Activated naive CD8-positive, alpha-beta T cell (primary cell): ENCODE measurements at regions not wholly inside any gene's neighbourhood (a gene's known extent, or its start where the extent isn't known, plus 50 kb on each side); places are given as distances from the start of the nearest gene placed in this dataset.

Experiments used
- H3K27ac Mint-ChIP-seq: one replicate; pipeline ENCODE4 v1.8.0; 2021; ENCODE audit warnings: mixed read lengths
- H3K27me3 Mint-ChIP-seq: one replicate; pipeline ENCODE4 v1.8.0; 2021; ENCODE audit warnings: mixed read lengths
- H3K36me3 Mint-ChIP-seq: one replicate; pipeline ENCODE4 v1.8.0; 2021; ENCODE audit warnings: mixed read lengths
- H3K4me1 Mint-ChIP-seq: one replicate; pipeline ENCODE4 v1.8.0; 2021; ENCODE audit warnings: low read depth, mixed read lengths
- H3K4me3 Mint-ChIP-seq: one replicate; pipeline ENCODE4 v1.8.0; 2021; ENCODE audit warnings: mild to moderate bottlenecking, mixed read lengths
- H3K9me3 Mint-ChIP-seq: one replicate; pipeline ENCODE4 v1.8.0; 2021; ENCODE audit warnings: low read depth, mixed read lengths

DNA sequence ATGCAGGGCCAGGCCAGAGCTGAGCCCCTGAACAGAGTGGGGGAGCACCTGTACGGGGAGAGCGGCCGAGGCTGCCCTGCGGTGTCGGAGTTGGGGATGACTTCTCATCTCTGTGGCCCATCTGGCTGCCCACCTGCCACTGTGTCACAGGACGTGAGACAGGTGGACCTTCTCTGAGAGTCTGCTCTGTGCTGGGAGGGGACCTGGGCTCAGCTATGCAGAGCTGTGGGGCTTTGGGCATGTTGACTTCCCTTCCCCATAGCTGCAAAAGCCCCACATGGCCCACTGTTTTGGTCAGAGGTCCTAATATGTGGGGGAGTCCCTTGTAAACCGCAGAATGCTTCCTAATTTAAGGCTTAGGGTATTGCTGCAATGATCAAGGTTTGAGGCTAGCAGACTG is 68.0 kb upstream of the TRPM1 start:
- Mint-ChIP-seq H3K27me3 (no peaks in the 10 kb centered on the region), H3K4me3 (no peak overlapping the region), H3K27ac (no peak overlapping the region), H3K9me3 (no peaks in the 10 kb centered on the region), H3K36me3 (no peaks in the 10 kb centered on the region), H3K4me1 (peaks cover 2% of the 10 kb centered on the region)

DNA sequence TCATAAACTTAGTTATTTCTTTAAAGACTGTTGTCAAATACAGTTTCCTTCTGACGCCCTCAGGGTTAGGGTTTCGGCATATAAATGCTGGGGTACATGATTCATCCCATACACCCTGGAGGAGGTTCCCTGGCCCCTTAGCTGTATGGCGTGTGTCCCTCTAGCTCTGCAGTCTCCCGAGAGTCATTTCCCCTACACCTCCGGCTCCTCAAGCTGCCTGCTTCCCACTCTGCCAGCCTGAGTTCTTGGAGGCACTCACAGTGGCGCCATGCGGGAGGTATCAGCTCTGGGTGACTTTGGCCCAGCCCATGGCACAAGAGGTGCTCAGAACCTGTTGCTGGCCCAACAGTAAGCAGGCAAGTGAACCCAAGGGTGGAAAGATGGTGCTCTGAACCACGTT is 70.2 kb upstream of the TRPM1 start:
- H3K9me3 Mint-ChIP-seq = no peaks in the 10 kb centered on the region
- H3K27ac Mint-ChIP-seq = no peak overlapping the region
- no peaks in the 10 kb centered on the region for H3K36me3 Mint-ChIP-seq
- peaks cover 2% of the 10 kb centered on the region for H3K4me1 Mint-ChIP-seq
- H3K27me3 Mint-ChIP-seq = no peaks in the 10 kb centered on the region
- H3K4me3 Mint-ChIP-seq = no peak overlapping the region

DNA sequence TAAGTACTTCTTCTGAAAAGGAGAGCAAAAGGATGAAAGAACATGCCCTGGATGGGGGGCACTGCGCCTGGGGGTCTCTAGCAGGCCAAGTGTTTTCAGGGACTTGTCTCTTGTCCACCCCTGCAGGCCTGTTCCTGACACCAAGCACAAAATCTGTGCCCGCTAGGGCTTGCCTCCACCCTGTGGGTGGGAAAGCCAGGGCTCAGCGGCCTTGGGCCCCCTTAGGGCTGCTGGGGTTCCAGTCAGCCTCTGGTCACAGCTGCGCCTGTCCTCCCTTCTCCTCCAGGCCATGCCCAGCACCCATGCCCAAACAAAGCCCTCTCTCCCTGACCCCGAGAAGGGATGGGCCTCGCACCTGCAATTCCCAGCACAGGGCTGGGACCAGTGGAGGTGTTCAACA is 71.1 kb upstream of the TRPM1 start:
- Mint-ChIP-seq H3K36me3 (no peaks in the 10 kb centered on the region), H3K4me1 (no peaks in the 10 kb centered on the region), H3K27ac (no peak overlapping the region), H3K4me3 (no peak overlapping the region), H3K9me3 (no peaks in the 10 kb centered on the region), H3K27me3 (no peaks in the 10 kb centered on the region)

DNA sequence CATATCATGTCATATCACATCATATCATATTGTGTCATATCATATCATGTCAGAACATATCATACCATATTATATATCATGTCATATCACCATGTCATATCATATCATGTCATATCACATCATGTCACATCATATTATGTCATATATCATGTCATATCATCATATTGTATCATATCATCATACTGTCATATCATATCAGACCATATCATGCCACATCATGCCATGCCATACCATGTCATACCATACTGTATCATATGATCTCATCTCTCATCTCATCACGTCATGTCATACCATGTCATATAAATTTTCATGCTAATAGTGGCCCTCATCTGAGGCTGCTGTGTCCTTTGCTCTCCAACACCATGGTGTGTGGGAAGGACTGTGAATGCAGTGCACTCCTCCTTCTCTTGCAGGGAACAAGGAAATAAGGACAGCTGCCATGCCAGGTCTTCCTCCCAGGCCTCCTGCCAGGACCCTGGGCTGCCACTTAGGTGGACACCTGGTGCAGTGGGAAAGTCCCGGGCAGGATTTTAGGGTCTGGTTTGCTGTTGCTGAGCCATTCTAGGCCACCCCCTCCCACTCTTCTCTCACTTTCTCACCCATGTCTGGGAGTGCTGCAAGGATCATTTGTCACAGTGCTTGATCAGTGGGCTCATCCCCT is 72.4 kb upstream of the TRPM1 start:
- H3K27me3 Mint-ChIP-seq = no peaks in the 10 kb centered on the region
- H3K4me3 Mint-ChIP-seq = no peak overlapping the region
- H3K36me3 Mint-ChIP-seq = no peaks in the 10 kb centered on the region
- peaks cover 8% of the 10 kb centered on the region for H3K4me1 Mint-ChIP-seq
- H3K9me3 Mint-ChIP-seq = no peaks in the 10 kb centered on the region
- H3K27ac Mint-ChIP-seq = no peak overlapping the region

DNA sequence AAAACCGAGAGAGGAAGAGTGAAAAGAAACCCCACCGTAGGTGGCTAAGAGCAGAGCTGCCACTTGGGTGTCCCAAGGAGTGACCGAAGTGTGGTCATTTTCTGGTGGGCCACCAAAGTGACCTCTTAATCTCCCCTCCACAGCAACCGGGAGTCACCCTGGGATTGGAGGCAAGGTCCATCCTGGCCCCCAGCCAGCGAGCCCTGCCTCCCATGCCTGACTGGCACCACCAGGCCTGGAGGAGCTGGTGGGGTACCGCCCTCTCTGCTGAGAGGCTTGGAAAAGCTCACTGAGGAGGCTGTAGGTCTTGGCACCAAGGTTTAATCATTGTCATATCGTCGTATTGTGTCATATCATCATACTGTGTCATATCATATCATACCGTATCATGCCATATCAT is 74.0 kb upstream of the TRPM1 start:
- H3K27me3 Mint-ChIP-seq = no peaks in the 10 kb centered on the region
- no peak overlapping the region for H3K4me3 Mint-ChIP-seq
- H3K27ac Mint-ChIP-seq = no peak overlapping the region
- H3K9me3 Mint-ChIP-seq = no peaks in the 10 kb centered on the region
- peaks cover 18% of the 10 kb centered on the region for H3K4me1 Mint-ChIP-seq
- H3K36me3 Mint-ChIP-seq = peaks cover under 1% of the 10 kb centered on the region

DNA sequence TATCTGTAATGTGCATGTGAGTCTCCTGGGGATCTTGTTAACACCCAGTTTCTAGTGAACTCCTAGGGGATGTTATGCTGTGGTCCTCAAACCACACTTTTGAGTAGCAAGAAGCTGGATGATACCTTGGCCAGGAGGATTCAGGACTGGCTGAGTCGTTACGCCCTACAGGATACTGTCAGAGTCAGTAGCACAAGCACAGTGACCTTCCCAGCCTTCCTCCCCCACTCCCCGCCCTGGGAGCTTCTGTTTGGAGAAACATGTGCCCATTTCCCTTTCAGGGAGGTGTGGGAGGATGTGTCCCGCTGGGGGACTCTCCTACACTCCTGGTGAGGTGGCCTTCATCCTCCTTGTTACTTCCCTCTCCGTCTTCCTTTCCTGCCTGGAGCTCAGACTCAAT is 76.4 kb upstream of the TRPM1 start:
- Mint-ChIP-seq H3K36me3 (peaks cover 5% of the 10 kb centered on the region), H3K4me1 (peaks cover 18% of the 10 kb centered on the region), H3K9me3 (peaks cover 7% of the 10 kb centered on the region), H3K27ac (no peak overlapping the region), H3K4me3 (no peak overlapping the region), H3K27me3 (no peaks in the 10 kb centered on the region)

DNA sequence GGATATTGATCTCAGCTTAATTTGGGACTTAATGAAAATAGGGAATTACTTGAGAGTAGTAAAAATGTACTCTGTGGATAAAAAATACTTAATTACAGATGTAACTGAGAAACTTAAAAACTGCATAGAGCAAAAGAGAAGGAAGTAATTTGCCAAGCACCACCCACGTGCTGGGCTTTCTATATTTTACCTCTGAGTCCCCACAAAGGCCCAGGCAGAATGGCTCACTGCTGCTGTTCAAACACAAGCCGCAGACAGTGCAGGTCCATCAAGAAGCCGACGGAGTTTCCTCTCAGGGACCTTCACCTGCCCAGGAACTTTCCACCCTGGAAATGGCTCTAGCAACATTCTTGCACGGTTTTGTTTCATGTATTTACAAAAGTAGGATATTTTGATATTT is 77.2 kb upstream of the TRPM1 start:
- Mint-ChIP-seq H3K9me3 (peaks cover 7% of the 10 kb centered on the region), H3K27me3 (no peaks in the 10 kb centered on the region), H3K27ac (no peak overlapping the region), H3K36me3 (peaks cover 5% of the 10 kb centered on the region), H3K4me1 (peaks cover 18% of the 10 kb centered on the region), H3K4me3 (no peak overlapping the region)

DNA sequence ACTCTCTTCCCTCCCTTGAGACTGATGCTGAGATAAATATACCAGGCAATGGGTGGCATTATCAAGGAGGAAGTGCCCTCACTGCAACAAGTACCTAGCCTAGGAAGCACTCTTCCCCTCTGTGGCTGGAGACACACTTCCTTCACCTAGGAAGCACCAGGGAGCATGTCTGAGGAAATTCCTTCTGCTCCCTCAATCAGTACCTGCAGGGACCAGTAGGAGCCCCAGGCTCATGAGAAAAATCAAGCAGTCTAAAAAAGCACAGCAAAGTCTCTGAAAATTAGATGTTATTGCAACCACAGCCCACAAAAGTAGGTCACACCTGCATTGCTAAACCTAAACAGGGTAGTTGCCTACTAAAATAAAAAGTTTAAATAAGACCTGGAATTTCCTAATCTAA is 78.2 kb upstream of the TRPM1 start:
- peaks cover 7% of the 10 kb centered on the region for H3K9me3 Mint-ChIP-seq
- H3K27me3 Mint-ChIP-seq = no peaks in the 10 kb centered on the region
- peaks cover 5% of the 10 kb centered on the region for H3K36me3 Mint-ChIP-seq
- peaks cover 18% of the 10 kb centered on the region for H3K4me1 Mint-ChIP-seq
- no peak overlapping the region for H3K4me3 Mint-ChIP-seq
- no peak overlapping the region for H3K27ac Mint-ChIP-seq

DNA sequence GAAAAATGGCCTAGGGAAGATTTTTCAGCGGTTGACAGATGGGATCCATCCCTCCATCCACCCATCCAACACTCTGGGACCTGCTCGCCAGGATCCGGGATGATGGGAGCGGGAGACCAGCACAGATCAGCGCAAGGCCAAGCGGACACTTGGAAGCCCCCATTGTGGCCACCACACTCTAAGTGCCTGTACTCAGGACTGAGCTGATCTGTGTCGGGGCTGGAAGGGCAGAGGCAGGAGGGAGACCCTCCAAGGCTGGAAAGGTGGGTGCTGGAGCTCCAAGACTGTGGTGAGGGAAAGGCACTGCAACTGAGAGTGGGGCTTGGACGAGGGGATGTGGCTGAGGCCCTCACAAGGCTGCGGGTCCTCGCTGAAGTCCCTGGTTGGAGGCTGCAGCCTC is 91.8 kb upstream of the TRPM1 start:
- H3K27ac Mint-ChIP-seq = no peak overlapping the region
- peaks cover 16% of the 10 kb centered on the region for H3K9me3 Mint-ChIP-seq
- no peaks in the 10 kb centered on the region for H3K4me1 Mint-ChIP-seq
- peaks cover 15% of the 10 kb centered on the region for H3K36me3 Mint-ChIP-seq
- no peaks in the 10 kb centered on the region for H3K27me3 Mint-ChIP-seq
- H3K4me3 Mint-ChIP-seq = no peak overlapping the region

DNA sequence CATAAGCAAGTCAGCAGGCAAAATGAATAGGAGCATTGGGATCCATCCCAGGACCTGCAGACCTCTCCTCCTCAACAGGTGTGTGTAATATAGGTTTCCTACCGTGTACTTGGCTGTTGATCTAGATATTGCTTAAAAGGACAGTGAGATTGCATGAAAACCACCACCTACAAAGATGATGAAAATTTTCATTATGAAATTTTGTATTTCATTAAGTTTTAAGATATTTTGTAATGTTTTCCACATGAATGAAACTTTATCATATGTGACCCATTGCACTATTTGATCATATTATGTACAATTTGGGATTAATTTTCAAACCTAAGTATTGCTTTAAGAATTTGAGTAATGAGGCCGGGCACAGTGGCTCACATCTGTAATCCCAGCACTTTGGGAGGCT is 94.3 kb upstream of the TRPM1 start:
- Mint-ChIP-seq H3K9me3 (no peaks in the 10 kb centered on the region), H3K4me1 (peaks cover 6% of the 10 kb centered on the region), H3K4me3 (no peak overlapping the region), H3K27ac (no peak overlapping the region), H3K27me3 (no peaks in the 10 kb centered on the region), H3K36me3 (no peaks in the 10 kb centered on the region)

DNA sequence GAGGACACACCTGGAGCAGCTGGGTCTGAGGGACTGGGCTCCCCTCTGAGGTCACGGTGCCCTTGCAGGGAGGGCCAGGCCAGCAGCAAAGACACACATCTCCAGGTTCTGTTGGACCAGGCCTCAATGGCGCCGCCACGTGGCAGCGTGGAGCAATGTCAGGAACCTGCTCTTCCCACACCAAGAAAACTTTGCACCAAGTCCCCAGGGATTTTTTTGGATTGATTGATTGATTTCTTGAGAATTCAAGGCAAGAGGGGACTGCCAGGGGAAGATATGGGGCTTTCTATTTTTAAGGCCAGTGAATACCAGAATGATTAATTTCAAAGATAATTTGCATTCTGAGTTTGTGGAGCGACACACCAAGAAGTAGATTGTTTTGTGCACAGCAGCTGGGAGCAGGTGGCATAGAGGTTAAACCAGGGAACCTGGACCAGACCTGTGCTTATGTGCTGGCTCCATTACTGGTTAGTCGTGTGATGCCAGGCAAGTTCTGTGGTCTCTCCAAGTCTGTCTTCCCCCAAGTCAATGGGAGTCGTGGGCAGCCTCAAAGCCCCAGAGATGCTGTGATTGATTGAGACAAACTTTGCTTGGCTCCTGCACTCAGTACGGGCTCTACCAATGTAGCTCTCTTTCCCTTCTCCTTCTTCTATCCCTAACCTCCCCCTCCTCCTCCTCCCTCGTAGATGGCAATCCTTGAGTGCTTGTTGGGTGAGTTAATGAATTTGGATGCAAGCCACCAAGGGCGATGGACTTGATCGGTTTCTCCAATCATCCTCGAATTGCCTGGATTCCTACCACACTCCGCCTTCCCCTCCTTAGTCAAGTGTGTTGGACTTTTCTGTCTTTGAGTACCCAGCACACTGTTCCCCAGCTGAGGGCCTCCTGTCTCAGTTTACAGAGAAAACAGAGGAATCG is 96.2 kb upstream of the TRPM1 start:
- no peak overlapping the region for H3K27ac Mint-ChIP-seq
- peaks cover 16% of the 10 kb centered on the region for H3K4me1 Mint-ChIP-seq
- H3K36me3 Mint-ChIP-seq = no peaks in the 10 kb centered on the region
- H3K4me3 Mint-ChIP-seq = no peak overlapping the region
- H3K27me3 Mint-ChIP-seq = no peaks in the 10 kb centered on the region
- no peaks in the 10 kb centered on the region for H3K9me3 Mint-ChIP-seq

DNA sequence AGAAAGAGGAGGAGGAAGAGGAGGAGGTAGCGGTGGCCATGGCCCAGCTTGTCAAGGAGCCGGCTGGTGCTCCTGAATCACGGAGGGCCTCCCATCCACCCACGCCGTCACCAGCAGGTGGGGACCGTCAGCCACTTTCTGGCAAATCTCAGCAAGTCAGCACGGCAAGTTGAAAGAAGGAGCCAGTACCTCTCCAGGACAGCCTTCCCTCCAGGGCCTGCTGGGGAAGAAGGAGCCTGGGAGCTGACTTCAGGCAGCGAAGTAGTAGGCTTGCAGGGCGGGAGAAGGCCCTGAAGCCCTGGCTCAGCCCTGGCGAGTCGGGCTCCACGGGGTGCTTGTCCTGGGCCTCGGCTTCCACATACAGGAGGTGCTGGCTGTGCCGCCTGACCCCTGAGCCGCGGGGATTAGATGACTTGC is 99.2 kb upstream of the TRPM1 start:
- Mint-ChIP-seq H3K9me3 (no peaks in the 10 kb centered on the region), H3K36me3 (no peaks in the 10 kb centered on the region), H3K27ac (peak overlapping the region; percentile 41), H3K4me3 (no peak overlapping the region), H3K4me1 (peaks cover 28% of the 10 kb centered on the region), H3K27me3 (no peaks in the 10 kb centered on the region)

DNA sequence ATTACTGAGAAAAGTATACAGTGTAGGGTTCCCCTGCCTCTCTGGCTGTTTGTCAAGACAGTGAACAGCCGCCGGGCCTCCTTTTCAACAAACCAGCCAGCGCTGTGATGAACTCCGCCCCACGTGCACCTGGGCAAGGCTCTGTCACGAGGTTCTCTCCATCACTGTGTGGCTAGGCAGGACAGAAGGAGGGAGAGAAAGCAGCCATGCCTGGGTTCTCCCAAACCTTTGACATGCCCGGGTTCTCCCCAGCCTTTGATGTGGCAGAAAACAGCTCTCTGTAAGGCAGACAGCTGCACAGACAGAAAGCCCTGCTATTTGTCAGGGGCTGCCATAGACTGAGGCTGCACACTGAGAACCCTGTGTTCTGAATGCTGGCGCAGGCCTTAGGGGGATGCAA is 101.4 kb upstream of the TRPM1 start:
- Mint-ChIP-seq H3K4me1 (peaks cover 45% of the 10 kb centered on the region), H3K27me3 (no peaks in the 10 kb centered on the region), H3K9me3 (no peaks in the 10 kb centered on the region), H3K36me3 (no peaks in the 10 kb centered on the region), H3K27ac (no peak overlapping the region), H3K4me3 (no peak overlapping the region)

DNA sequence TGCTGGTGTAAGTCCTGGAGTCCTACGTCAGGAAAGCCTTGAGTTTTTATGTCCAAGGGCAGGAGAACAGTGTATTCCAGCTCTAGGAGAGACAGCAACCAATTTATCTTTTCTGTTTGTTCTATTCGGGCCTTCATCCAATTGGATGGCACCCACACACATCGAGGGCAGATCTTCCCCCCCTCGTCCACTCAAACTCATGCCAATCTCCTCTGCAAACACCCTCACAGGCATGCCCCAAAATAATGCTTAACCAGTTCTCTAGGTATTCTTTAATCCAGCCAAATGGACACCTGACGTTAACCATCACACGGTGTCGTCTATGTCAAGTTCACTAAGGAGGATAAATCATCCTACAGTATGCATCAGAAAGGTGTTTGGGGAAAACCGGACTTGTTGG is 102.5 kb upstream of the TRPM1 start:
- H3K27me3 Mint-ChIP-seq = no peaks in the 10 kb centered on the region
- H3K4me3 Mint-ChIP-seq = no peak overlapping the region
- H3K4me1 Mint-ChIP-seq = peaks cover 46% of the 10 kb centered on the region
- no peak overlapping the region for H3K27ac Mint-ChIP-seq
- H3K36me3 Mint-ChIP-seq = no peaks in the 10 kb centered on the region
- no peaks in the 10 kb centered on the region for H3K9me3 Mint-ChIP-seq

DNA sequence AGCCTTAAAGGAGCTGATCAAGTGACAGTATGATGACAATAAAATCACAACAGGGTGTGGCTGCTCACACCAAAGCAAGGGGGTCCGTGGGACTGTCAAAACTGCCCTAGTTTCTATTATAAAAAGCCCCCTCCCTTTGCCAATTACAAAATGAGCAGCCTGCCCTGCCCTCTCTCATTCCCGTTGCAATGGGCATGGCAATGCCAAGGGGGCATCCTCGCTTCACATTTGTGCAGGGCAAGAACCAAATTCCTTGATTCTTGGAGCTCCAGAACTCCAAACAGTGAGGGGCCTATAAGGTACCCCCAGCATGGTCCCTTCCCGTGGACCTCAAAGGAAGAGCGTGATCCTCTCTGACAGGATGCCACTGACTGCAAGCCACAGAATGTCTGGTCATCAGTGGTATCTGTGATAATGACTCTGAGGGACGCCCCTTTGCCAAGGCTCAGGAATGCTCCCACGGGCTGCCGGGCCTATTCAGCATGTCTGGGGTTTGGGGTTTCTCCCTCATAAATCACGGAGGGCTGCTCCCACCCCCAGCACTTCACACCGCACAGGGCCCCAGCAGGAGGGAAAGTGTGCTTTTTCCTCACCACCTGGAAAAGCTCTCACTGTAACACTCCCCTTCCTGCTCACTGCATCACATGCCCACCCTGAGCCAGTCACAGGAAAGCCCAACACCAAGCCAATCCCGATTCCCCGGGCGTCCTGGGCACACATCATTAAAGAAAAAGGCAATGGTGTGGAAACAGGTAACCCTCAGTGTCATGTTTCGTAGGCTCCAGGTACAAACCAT is 105.1 kb upstream of the TRPM1 start:
- Mint-ChIP-seq H3K36me3 (no peaks in the 10 kb centered on the region), H3K27me3 (no peaks in the 10 kb centered on the region), H3K4me3 (no peak overlapping the region), H3K27ac (no peak overlapping the region), H3K9me3 (no peaks in the 10 kb centered on the region), H3K4me1 (peaks cover 40% of the 10 kb centered on the region)
